RPMI7951 (cell line): ENCODE measurements at regions not wholly inside any gene's neighbourhood (a gene's known extent, or its start where the extent isn't known, plus 50 kb on each side); places are given as distances from the start of the nearest gene placed in this dataset.

Source experiments
- DNase-seq: peaks from one replicate; pipeline ENCODE4 v3.0.0-alpha.2; 2012; ENCODE audit warnings: low read depth

GRCh38 chr5:4306057-4306456, 710.4 kb downstream of the IRX1 start:
- no peak for DNase-seq

- no peak for DNase-seq
Observed at GRCh38 chr5:4309026-4309425, 713.4 kb downstream of the IRX1 start.

GRCh38 chr5:4313138-4313537, 717.5 kb downstream of the IRX1 start:
- DNase-seq: no peak

- DNase-seq: no peak
Observed at GRCh38 chr5:4319478-4320128, 724.0 kb downstream of the IRX1 start.

GRCh38 chr5:4330327-4330726, 734.7 kb downstream of the IRX1 start:
- DNase-seq: no peak

GRCh38 chr5:4335078-4335477, 739.4 kb downstream of the IRX1 start:
- no peak for DNase-seq

GRCh38 chr5:4337519-4337918, 741.9 kb downstream of the IRX1 start:
- no peak for DNase-seq

GRCh38 chr5:4339949-4340348, 744.3 kb downstream of the IRX1 start:
- no peak for DNase-seq

- DNase-seq: no peak
Observed at GRCh38 chr5:4345850-4346249, 750.2 kb downstream of the IRX1 start.

- DNase-seq: no peak
Observed at GRCh38 chr5:4348423-4348822, 752.8 kb downstream of the IRX1 start.

GRCh38 chr5:4348919-4349318, 753.3 kb downstream of the IRX1 start:
- no peak for DNase-seq

- DNase-seq: no peak
Observed at GRCh38 chr5:4356201-4356600, 760.6 kb downstream of the IRX1 start.

GRCh38 chr5:4359847-4360246, 764.2 kb downstream of the IRX1 start:
- no peak for DNase-seq

GRCh38 chr5:4361753-4362152, 766.1 kb downstream of the IRX1 start:
- no peak for DNase-seq

- DNase-seq: no peak
Observed at GRCh38 chr5:4362411-4362810, 766.8 kb downstream of the IRX1 start.

- DNase-seq: no peak
Observed at GRCh38 chr5:4363045-4363444, 767.4 kb downstream of the IRX1 start.

- no peak for DNase-seq
Observed at GRCh38 chr5:4366628-4367027, 771.0 kb downstream of the IRX1 start.

GRCh38 chr5:4370218-4370617, 769.9 kb upstream of the ADAMTS16 start:
- no peak for DNase-seq

- DNase-seq: no peak
Observed at GRCh38 chr5:4372481-4372880, 767.6 kb upstream of the ADAMTS16 start.

GRCh38 chr5:4373051-4373820, 766.9 kb upstream of the ADAMTS16 start:
- no peak for DNase-seq

GRCh38 chr5:4374866-4375265, 765.3 kb upstream of the ADAMTS16 start:
- peak; percentile 46 for DNase-seq

GRCh38 chr5:4375640-4376039, 764.5 kb upstream of the ADAMTS16 start:
- no peak for DNase-seq

GRCh38 chr5:4383102-4383501, 757.0 kb upstream of the ADAMTS16 start:
- DNase-seq: no peak
